Activated naive CD4-positive, alpha-beta T cell treated with anti-CD3 and anti-CD28 coated beads for 36 hours (primary cell): ENCODE measurements at regions not wholly inside any gene's neighbourhood (a gene's known extent, or its start where the extent isn't known, plus 50 kb on each side); places are given as distances from the start of the nearest gene placed in this dataset.

Experiments
- CTCF ChIA-PET: fragments of 350-600 bp; sonication (Branson Sonifier 250); formaldehyde crosslinking; loops from one replicate; lab custom pipeline; 2021; ENCODE audit warnings: antibody characterized with exemption; lab: Charles Lee
- DNase-seq: peaks from one replicate; pipeline ENCODE4 v3.0.0-alpha.2; 2020
- H3K27ac Mint-ChIP-seq: one replicate; pipeline ENCODE4 v1.8.0; 2021; ENCODE audit warnings: mild to moderate bottlenecking, mixed read lengths
- H3K27me3 Mint-ChIP-seq: one replicate; pipeline ENCODE4 v1.8.0; 2021; ENCODE audit warnings: low read depth, mixed read lengths
- H3K36me3 Mint-ChIP-seq: one replicate; pipeline ENCODE4 v1.8.0; 2021; ENCODE audit warnings: low read depth, mixed read lengths
- H3K4me1 Mint-ChIP-seq: one replicate; pipeline ENCODE4 v1.8.0; 2021; ENCODE audit warnings: low read depth, mixed read lengths
- H3K4me3 Mint-ChIP-seq: one replicate; pipeline ENCODE4 v1.8.0; 2021; ENCODE audit warnings: mild to moderate bottlenecking, moderate library complexity, mixed read lengths
- H3K9me3 Mint-ChIP-seq: one replicate; pipeline ENCODE4 v1.8.0; 2021; ENCODE audit warnings: mixed read lengths
- intact Hi-C: fragments of 100-400 bp; cut with micrococcal nuclease; formaldehyde crosslinking; loops from one replicate; pipeline ENCODE4 v1.15.1; 2023

DNA sequence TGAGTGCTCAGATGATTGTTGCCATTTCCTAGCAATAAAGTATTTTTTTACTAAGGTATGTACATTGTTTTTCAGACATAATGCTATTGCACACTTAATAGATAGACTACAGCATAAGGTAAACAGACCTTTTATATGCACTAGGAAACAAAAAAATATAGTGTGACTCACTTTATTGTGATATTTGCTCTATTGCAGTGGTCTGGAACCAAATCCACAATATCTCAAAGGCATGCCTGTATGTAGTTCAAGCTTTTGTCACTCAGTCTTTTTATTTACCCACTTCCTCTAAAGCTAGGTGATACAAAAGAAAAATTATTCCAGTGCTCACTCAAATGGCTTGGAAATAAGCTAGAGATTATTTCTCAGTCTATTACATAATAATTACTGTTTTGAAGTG, 209.9 kb upstream of the VEPH1 start:
- Mint-ChIP-seq H3K36me3 (no peaks in the 10 kb centered on the region), H3K4me1 (no peaks in the 10 kb centered on the region), H3K4me3 (no peak overlapping the region), H3K27me3 (no peaks in the 10 kb centered on the region), H3K9me3 (peaks cover 7% of the 10 kb centered on the region), H3K27ac (no peak overlapping the region)
- intact Hi-C loops, result no loop called here
- CTCF ChIA-PET, result no interaction called here
- DNase-seq, result no peak

DNA sequence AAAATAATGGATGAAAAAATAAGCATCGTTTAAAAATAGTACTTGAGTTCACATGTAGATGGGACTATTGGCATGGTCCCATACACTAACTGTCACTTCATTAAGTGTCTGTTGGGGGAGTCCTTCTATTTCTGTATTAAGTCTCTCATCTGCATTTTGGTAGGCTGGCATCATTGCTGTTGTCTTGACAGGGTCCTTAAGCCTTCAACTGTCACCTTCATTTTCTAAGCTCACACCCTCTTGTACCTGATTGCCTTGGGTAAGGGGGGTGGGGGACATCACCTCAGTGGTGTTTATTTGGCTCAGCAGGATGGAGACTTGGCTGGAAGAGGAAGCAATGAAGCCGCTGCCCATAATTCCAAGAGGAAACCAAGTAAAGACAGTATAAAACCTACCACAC, 202.0 kb upstream of the VEPH1 start:
- Mint-ChIP-seq H3K9me3 (peaks cover 2% of the 10 kb centered on the region), H3K36me3 (no peaks in the 10 kb centered on the region), H3K4me1 (no peaks in the 10 kb centered on the region), H3K27ac (no peak overlapping the region), H3K4me3 (no peak overlapping the region), H3K27me3 (no peaks in the 10 kb centered on the region)
- CTCF ChIA-PET, result interaction anchor here (0.8 to 1.1 kb wide), 2 partner anchors 69 to 562 kb away, joined by 3 read pairs; no protein-coding TSS in a partner anchor
- intact Hi-C loops, result no loop called here
- no peak for DNase-seq

DNA sequence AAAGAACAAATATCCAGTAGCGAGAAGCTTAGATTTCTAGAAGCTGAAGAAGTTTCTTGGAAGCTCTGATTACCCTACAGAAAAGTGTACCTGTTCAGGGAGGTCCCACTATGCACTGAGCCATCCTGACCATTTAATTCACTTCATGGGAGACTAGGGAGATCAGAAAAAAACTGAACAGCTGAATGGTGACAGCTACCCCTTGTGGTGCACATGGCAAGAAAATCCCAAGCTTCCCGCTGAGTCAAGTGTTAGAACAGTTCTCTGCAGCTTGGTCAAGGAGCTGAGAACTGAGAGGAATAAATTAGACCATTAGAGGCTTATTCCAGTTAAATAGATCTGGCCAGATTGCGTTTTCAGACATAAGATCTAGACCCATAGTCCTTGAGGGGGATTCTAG, 197.2 kb upstream of the VEPH1 start:
- CTCF ChIA-PET, result interaction anchor here (1.1 kb wide), 1 partner anchor 15 kb away, joined by 3 read pairs; no protein-coding TSS in a partner anchor
- no peaks in the 10 kb centered on the region for H3K36me3 Mint-ChIP-seq
- H3K4me3 Mint-ChIP-seq, result no peak overlapping the region

DNA sequence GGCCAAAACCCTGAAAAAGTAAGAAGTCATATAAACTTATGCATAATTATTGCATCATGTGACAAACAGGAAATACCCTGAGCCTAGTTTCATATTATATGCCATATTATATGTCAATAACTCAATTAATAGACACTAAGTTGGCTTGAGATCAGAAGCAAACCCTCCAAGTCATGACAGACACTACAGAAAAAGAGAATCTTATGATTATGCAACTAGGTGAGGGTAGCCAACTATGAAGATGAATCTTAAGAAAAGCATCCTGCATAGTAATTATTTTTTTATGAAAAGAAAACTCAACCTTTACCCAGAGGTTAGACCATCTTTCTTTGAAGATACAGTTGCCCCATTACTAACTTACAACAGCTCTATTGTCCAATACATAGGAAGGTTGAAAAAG, 192.4 kb upstream of the VEPH1 start:
- H3K27me3 Mint-ChIP-seq, result no peaks in the 10 kb centered on the region
- DNase-seq, result no peak
- no peaks in the 10 kb centered on the region for H3K4me1 Mint-ChIP-seq
- intact Hi-C loops, result no loop called here
- H3K4me3 Mint-ChIP-seq, result no peak overlapping the region
- CTCF ChIA-PET, result no interaction called here
- H3K9me3 Mint-ChIP-seq, result no peaks in the 10 kb centered on the region
- H3K36me3 Mint-ChIP-seq, result no peaks in the 10 kb centered on the region
- H3K27ac Mint-ChIP-seq, result no peak overlapping the region

More for the DNA sequence above, 197.2 kb upstream of the VEPH1 start:
- Mint-ChIP-seq H3K27ac (no peak overlapping the region), H3K9me3 (no peaks in the 10 kb centered on the region), H3K4me1 (no peaks in the 10 kb centered on the region), H3K27me3 (no peaks in the 10 kb centered on the region)
- intact Hi-C loops, result no loop called here
- DNase-seq, result no peak

DNA sequence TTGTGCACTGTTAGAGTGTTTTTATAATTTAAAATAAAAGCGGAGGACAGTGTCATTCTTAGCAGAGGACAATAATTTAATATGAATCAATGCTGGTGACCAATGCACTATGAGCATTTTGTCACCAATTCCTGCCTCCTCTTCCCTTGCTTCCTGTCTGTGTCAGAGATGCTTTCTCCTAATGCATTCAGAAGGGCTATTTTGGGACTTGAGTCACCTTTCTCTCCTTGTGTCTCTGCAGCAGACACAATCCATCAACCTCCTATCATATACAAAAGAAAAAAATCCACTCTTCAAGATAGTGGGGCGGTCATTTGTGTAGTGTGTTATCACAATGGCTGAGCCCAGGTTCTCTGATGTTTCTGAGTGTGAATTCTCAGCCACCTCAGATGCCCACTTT, 191.9 kb upstream of the VEPH1 start:
- H3K27me3 Mint-ChIP-seq, result no peaks in the 10 kb centered on the region
- no peak for DNase-seq
- H3K27ac Mint-ChIP-seq, result no peak overlapping the region
- H3K4me1 Mint-ChIP-seq, result no peaks in the 10 kb centered on the region
- H3K9me3 Mint-ChIP-seq, result no peaks in the 10 kb centered on the region
- CTCF ChIA-PET, result no interaction called here
- no peak overlapping the region for H3K4me3 Mint-ChIP-seq
- intact Hi-C loops, result no loop called here
- H3K36me3 Mint-ChIP-seq, result no peaks in the 10 kb centered on the region

DNA sequence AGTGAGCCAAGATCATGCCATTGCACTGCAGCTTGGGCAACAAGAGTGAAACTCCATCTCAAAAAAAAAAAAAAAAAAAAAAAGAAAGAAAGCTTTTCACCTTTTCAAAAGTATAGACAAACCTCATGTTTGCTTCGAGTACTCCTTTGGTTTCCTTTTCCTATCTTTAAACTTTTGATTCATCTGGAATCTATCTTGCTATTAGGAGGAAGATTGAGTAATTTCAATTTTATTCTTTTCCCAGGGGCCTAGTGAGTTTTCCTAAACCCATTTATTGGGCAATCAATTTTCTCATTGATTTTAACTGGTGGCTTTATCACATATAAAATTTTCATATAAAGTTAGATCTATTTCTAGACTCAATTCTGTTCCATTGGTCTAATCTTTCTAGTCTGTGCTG, 190.5 kb upstream of the VEPH1 start:
- CTCF ChIA-PET, result no interaction called here
- Mint-ChIP-seq H3K4me1 (no peaks in the 10 kb centered on the region), H3K9me3 (peaks cover 2% of the 10 kb centered on the region), H3K4me3 (no peak overlapping the region), H3K27me3 (no peaks in the 10 kb centered on the region), H3K27ac (no peak overlapping the region), H3K36me3 (no peaks in the 10 kb centered on the region)
- no peak for DNase-seq
- intact Hi-C loops, result no loop called here

DNA sequence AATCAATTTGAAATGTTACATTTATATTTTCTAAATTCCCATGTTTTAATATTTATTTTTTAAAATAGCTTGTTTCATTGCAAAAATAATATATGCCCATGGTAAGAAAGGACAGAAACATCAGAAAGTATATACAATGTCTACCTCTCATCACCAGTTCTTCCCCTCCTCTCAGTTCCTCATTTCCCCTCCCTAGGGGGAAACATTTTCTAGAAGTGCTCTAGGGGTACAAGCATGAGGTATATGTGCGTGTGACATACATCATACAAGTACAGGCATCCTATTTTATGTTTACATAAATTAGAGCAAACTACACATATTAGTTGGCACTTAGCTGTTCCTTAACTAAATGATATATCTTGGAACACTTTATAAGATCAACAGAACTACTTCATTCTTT, 189.3 kb upstream of the VEPH1 start:
- no peak for DNase-seq
- Mint-ChIP-seq H3K4me1 (no peaks in the 10 kb centered on the region), H3K36me3 (no peaks in the 10 kb centered on the region), H3K4me3 (no peak overlapping the region), H3K9me3 (peaks cover 8% of the 10 kb centered on the region), H3K27ac (no peak overlapping the region), H3K27me3 (no peaks in the 10 kb centered on the region)
- CTCF ChIA-PET, result no interaction called here
- intact Hi-C loops, result no loop called here

DNA sequence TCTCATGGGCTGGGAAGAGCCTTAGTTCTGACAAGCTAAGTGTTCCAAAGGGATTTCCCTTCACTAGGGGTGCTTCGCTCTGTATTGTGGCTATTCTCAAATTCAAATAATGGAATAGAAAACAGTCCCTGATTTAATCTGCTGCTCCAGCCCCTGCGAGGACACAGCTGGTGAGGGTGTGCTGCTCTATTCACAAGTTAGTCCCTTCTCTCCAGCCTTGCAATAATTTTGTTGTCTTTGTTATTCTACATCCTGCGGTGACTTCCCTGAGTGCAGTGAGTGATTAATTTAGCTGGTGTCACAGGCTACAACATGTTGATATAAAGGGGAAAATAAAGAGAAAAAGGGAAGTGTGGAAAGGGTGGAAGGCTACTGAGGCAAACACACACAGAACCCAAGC, 180.5 kb upstream of the VEPH1 start:
- intact Hi-C loops, result no loop called here
- CTCF ChIA-PET, result no interaction called here
- no peak for DNase-seq
- no peaks in the 10 kb centered on the region for H3K36me3 Mint-ChIP-seq
- H3K27me3 Mint-ChIP-seq, result no peaks in the 10 kb centered on the region
- H3K9me3 Mint-ChIP-seq, result peaks cover 6% of the 10 kb centered on the region
- H3K27ac Mint-ChIP-seq, result no peak overlapping the region
- H3K4me1 Mint-ChIP-seq, result no peaks in the 10 kb centered on the region
- no peak overlapping the region for H3K4me3 Mint-ChIP-seq

DNA sequence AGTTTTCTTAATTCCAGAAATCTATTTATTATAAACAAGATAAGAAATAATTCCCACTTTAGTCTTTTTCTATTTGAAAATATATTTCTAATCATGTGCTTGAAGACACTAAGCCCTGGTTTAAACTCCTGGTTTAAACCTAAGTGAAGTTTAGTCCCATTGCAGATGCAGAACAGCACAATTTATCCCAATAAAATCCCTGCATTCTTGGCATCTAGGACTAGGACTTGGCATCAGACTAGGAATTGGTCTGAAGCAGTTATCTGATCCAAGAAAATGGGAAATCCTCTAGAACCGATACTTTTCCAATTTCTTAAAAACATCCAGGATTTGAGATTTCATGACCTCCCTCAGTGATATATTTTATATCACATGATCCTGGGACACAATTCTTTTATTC, 168.8 kb upstream of the VEPH1 start:
- Mint-ChIP-seq H3K36me3 (no peaks in the 10 kb centered on the region), H3K4me3 (no peak overlapping the region), H3K9me3 (peaks cover 2% of the 10 kb centered on the region), H3K27ac (no peak overlapping the region), H3K27me3 (peaks cover 3% of the 10 kb centered on the region), H3K4me1 (no peaks in the 10 kb centered on the region)
- no peak for DNase-seq
- intact Hi-C loops, result no loop called here
- CTCF ChIA-PET, result no interaction called here

DNA sequence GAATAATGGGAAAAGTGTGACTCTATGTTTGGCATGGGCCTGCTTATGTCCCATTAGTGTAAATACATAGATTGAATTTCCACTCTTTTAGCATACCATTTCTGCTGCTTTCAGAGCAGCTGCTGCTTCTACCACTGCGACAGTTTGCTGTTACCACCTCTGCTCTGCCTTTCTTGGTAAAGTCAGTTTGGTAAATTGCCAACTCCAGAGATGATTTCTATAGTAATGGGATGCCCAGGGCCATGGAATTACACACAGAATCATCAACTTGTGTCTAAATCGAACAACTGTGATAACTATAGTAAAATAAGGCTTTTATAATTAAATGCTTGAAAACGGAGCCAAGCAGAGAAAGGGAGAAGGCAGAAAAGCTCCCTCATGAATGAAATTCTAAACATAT, 168.4 kb upstream of the VEPH1 start:
- no peaks in the 10 kb centered on the region for H3K4me1 Mint-ChIP-seq
- no peak for DNase-seq
- H3K27me3 Mint-ChIP-seq, result peaks cover 3% of the 10 kb centered on the region
- CTCF ChIA-PET, result no interaction called here
- H3K27ac Mint-ChIP-seq, result no peak overlapping the region
- H3K4me3 Mint-ChIP-seq, result no peak overlapping the region
- peaks cover 2% of the 10 kb centered on the region for H3K9me3 Mint-ChIP-seq
- intact Hi-C loops, result no loop called here
- no peaks in the 10 kb centered on the region for H3K36me3 Mint-ChIP-seq

DNA sequence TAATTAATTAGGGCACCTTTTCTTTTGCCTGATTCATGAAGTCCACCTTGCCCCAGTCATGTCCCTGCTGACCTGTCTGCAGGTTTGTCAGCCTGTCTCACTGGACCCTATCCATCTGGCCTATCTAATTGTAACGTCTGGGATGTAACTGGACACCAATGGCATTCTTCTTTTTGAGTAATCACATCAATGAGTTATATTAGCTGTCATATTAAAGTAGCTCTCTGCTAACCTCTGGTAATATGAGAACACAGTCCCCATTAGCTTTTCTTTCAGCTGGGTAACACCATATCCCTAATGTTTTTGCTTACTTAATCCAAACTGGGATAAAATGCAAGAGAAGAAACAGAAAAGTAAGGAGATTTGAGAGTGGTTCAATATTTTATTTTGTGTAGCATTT, 166.2 kb upstream of the VEPH1 start:
- Mint-ChIP-seq H3K27me3 (peaks cover 3% of the 10 kb centered on the region), H3K27ac (no peak overlapping the region), H3K4me1 (no peaks in the 10 kb centered on the region), H3K9me3 (peaks cover 2% of the 10 kb centered on the region), H3K4me3 (no peak overlapping the region), H3K36me3 (no peaks in the 10 kb centered on the region)
- CTCF ChIA-PET, result no interaction called here
- intact Hi-C loops, result no loop called here
- no peak for DNase-seq

DNA sequence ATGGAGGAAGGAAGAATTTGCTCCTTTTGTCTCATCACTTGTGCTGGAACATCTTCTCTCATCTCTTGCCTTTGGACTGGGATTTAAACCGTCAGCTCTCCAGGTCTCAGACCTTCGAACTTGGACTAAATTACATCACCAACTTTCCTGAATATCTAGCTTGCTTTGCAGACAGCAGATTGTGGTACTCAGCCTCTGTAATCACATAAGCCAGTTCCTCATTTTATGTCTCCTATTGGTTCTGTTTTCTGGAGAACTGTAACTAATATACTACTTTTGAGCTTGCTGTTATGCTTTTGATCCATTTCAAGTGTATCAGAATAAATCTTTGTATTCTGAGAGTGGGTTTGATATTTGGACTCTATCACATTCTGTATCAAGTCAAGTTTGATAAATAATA, 164.3 kb upstream of the VEPH1 start:
- CTCF ChIA-PET, result no interaction called here
- H3K27me3 Mint-ChIP-seq, result peaks cover 1% of the 10 kb centered on the region
- no peak overlapping the region for H3K4me3 Mint-ChIP-seq
- intact Hi-C loops, result no loop called here
- DNase-seq, result no peak
- no peaks in the 10 kb centered on the region for H3K4me1 Mint-ChIP-seq
- no peaks in the 10 kb centered on the region for H3K36me3 Mint-ChIP-seq
- no peak overlapping the region for H3K27ac Mint-ChIP-seq
- no peaks in the 10 kb centered on the region for H3K9me3 Mint-ChIP-seq

DNA sequence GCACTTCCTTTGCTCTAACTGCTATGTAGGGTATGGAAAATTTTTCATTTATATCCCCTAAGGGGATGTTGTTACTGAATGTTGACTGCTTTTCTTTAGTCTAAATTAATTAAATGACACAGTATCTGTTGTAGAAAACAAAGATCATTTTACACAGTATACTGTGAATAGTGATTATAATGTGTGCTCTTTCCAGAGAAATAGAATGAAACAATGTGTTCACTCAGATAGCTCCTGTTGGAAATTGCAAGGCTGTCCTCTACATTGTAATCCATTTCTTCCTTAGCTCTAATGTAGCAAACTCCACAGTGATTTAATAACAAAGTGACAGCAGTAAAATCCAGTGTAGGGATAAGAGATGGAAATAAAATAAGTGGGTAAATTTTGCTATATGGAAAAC, 159.0 kb upstream of the VEPH1 start:
- Mint-ChIP-seq H3K4me3 (no peak overlapping the region), H3K9me3 (no peaks in the 10 kb centered on the region), H3K4me1 (no peaks in the 10 kb centered on the region), H3K36me3 (no peaks in the 10 kb centered on the region), H3K27ac (no peak overlapping the region), H3K27me3 (peaks cover 8% of the 10 kb centered on the region)
- DNase-seq, result no peak
- intact Hi-C loops, result no loop called here
- CTCF ChIA-PET, result no interaction called here

DNA sequence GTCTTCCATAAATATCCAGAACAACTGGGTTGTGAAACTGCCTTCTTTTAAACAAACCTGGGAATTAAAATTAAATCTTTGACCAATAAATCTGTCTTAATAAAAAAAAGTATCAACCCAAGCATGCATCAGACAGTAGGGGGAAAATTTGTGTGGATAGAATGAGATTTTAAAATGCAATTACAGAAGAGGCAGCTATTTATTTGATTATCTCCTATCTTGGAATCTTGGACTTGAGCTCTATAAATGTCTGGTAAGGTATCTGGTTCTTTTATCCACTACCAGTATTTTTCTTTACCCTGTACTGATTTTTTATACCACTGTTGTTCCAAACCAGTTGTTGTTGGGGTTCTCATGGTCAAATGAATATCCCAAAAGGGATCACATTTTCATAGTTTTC, 157.6 kb upstream of the VEPH1 start:
- Mint-ChIP-seq H3K9me3 (no peaks in the 10 kb centered on the region), H3K4me1 (no peaks in the 10 kb centered on the region), H3K4me3 (no peak overlapping the region), H3K36me3 (no peaks in the 10 kb centered on the region), H3K27me3 (peaks cover 8% of the 10 kb centered on the region), H3K27ac (no peak overlapping the region)
- CTCF ChIA-PET, result no interaction called here
- no peak for DNase-seq
- intact Hi-C loops, result no loop called here
